H1 (cell line): ENCODE measurements at regions not wholly inside any gene's neighbourhood (a gene's known extent, or its start where the extent isn't known, plus 50 kb on each side); places are given as distances from the start of the nearest gene placed in this dataset.

Source experiments
- CTCF ChIA-PET: fragments of 300-600 bp; sonication (Branson Sonifier 250); formaldehyde crosslinking; loops from one replicate; lab custom pipeline; 2021; ENCODE audit not compliant: partially characterized antibody; lab: Charles Lee
- POLR2A ChIA-PET: fragments of 300-600 bp; sonication (Branson Sonifier 250); formaldehyde crosslinking; loops from one replicate; lab custom pipeline; 2021; ENCODE audit warnings: inconsistent platforms; ENCODE audit not compliant: partially characterized antibody; lab: Charles Lee
- DNase-seq, 2 experiments: peaks; one replicate each; pipeline versions ENCODE4 v3.0.0 to v3.0.0-alpha.2; 2010 to 2022; ENCODE audit warnings: low spot score in 2 of 2, low read depth in 1 of 2, mixed read lengths in 1 of 2
- FAIRE-seq: peaks from 2 replicates; lab custom pipeline; 2011; peaks lifted over from hg19 to GRCh38; lab: Jason Lieb, UNC
- H2AFZ ChIP-seq: 2 replicates; pipeline ENCODE4 v1.8.1; 2012; ENCODE audit warnings: low read length, inconsistent platforms
- H2AK5ac ChIP-seq: 2 replicates; pipeline ENCODE4 v1.6.1; 2013; ENCODE audit warnings: low read depth, low read length
- H2BK120ac ChIP-seq: replicated peaks from 2 replicates; pipeline ENCODE3; 2013; ENCODE audit warnings: low read depth, low read length, inconsistent platforms
- H2BK12ac ChIP-seq: 2 replicates; pipeline ENCODE4 v1.6.1; 2013; ENCODE audit warnings: low read depth, low read length
- H2BK15ac ChIP-seq: 2 replicates; pipeline ENCODE4 v1.6.1; 2013; ENCODE audit warnings: low read length
- H2BK20ac ChIP-seq: 2 replicates; pipeline ENCODE4 v1.6.1; 2013; ENCODE audit warnings: low read length
- H2BK5ac ChIP-seq: 2 replicates; pipeline ENCODE4 v1.6.1; 2013; ENCODE audit warnings: low read depth, low read length
- H3K14ac ChIP-seq: 2 replicates; pipeline ENCODE4 v1.6.1; 2013; ENCODE audit warnings: inconsistent platforms; ENCODE audit not compliant: insufficient read length
- H3K18ac ChIP-seq: 2 replicates; pipeline ENCODE4 v1.6.1; 2013; ENCODE audit warnings: low read length; ENCODE audit errors: extremely low read depth
- H3K23ac ChIP-seq: 2 replicates; pipeline ENCODE4 v1.6.1; 2013; ENCODE audit warnings: inconsistent platforms; ENCODE audit not compliant: insufficient read length
- H3K23me2 ChIP-seq: 2 replicates; pipeline ENCODE4 v1.6.1; 2013; ENCODE audit warnings: low read depth, low read length
- H3K27ac ChIP-seq: 2 replicates; pipeline ENCODE4 v1.6.1; 2011; ENCODE audit warnings: low read depth, low read length, inconsistent platforms
- H3K27me3 ChIP-seq, 4 experiments: replicated peaks in 1 of 4; 1 replicate in 1 of 4; 2 replicates in 3 of 4; pipeline versions ENCODE4 v1.6.1 to v1.8.1; 2011 to 2013; ENCODE audit warnings: low read length in 3 of 4, mild to moderate bottlenecking in 3 of 4, inconsistent platforms in 2 of 4, mixed read lengths in 2 of 4, moderate library complexity in 1 of 4; ENCODE audit not compliant: control insufficient read depth in 3 of 4, insufficient read depth in 3 of 4; ENCODE audit errors: extremely low read depth in 1 of 4
- H3K36me3 ChIP-seq, 4 experiments: 2 replicates each; pipeline versions ENCODE4 v1.6.1 to v1.8.1; 2011 to 2013; ENCODE audit warnings: mild to moderate bottlenecking in 4 of 4, low read length in 3 of 4, moderate library complexity in 2 of 4, control low read depth in 1 of 4, inconsistent platforms in 1 of 4; ENCODE audit not compliant: insufficient read depth in 4 of 4, control insufficient read depth in 2 of 4
- H3K4ac ChIP-seq: replicated peaks from 2 replicates; pipeline ENCODE3; 2013; ENCODE audit warnings: low read length, low read depth, mixed read lengths, inconsistent platforms; ENCODE audit not compliant: insufficient read length
- H3K4me1 ChIP-seq, 4 experiments: replicated peaks in 1 of 4; 1 replicate in 1 of 4; 2 replicates in 3 of 4; pipeline versions ENCODE4 v1.6.1 to v1.8.1; 2011 to 2013; ENCODE audit warnings: low read length in 3 of 4, inconsistent platforms in 2 of 4, mixed read lengths in 1 of 4; ENCODE audit not compliant: insufficient read depth in 4 of 4, control insufficient read depth in 3 of 4
- H3K4me2 ChIP-seq, 2 experiments: 2 replicates each; pipeline versions ENCODE4 v1.6.1 to v1.8.1; 2011 to 2013; ENCODE audit warnings: low read depth in 2 of 2, low read length in 2 of 2, control low read depth in 1 of 2, inconsistent platforms in 1 of 2, mild to moderate bottlenecking in 1 of 2; ENCODE audit not compliant: insufficient read depth in 1 of 2
- H3K4me3 ChIP-seq, 4 experiments: fragments of 200-600, 300-600 bp in 1 of 4; sonication (generic), shearing (Covaris generic), sonication (Bioruptor Twin) in 1 of 4; 2 replicates each; pipeline versions ENCODE4 v1.5.1 to v1.8.1; 2011 to 2016; ENCODE audit warnings: low read length in 4 of 4, low read depth in 3 of 4, control low read depth in 2 of 4, inconsistent platforms in 2 of 4, mild to moderate bottlenecking in 2 of 4, mixed read lengths in 1 of 4, moderate library complexity in 1 of 4; ENCODE audit not compliant: insufficient read depth in 2 of 4; ENCODE audit errors: extremely low read depth in 1 of 4
- H3K56ac ChIP-seq: replicated peaks from 2 replicates; pipeline ENCODE3; 2013; ENCODE audit warnings: low read depth, mild to moderate bottlenecking, mixed read lengths, low read length, inconsistent platforms; ENCODE audit not compliant: insufficient read length
- H3K79me1 ChIP-seq: 2 replicates; pipeline ENCODE4 v1.6.1; 2013; ENCODE audit warnings: low read depth, low read length, control low read depth
- H3K79me2 ChIP-seq, 2 experiments: 2 replicates each; pipeline versions ENCODE4 v1.6.1 to v1.8.1; 2012 to 2013; ENCODE audit warnings: low read length in 2 of 2, mild to moderate bottlenecking in 2 of 2, inconsistent platforms in 1 of 2; ENCODE audit not compliant: insufficient read depth in 2 of 2, control insufficient read depth in 1 of 2
- H3K9ac ChIP-seq, 4 experiments: replicated peaks in 1 of 4; 1 replicate in 1 of 4; 2 replicates in 3 of 4; pipeline versions ENCODE4 v1.6.1 to v1.8.1; 2011 to 2013; ENCODE audit warnings: low read depth in 3 of 4, low read length in 3 of 4, control low read depth in 2 of 4, mild to moderate bottlenecking in 2 of 4, moderate library complexity in 2 of 4, inconsistent platforms in 1 of 4; ENCODE audit errors: extremely low read depth in 1 of 4
- H3K9me3 ChIP-seq, 2 experiments: 2 replicates each; pipeline versions ENCODE4 v1.6.1 to v1.8.1; 2012 to 2013; ENCODE audit warnings: mild to moderate bottlenecking in 2 of 2, moderate library complexity in 2 of 2, control low read depth in 1 of 2, inconsistent platforms in 1 of 2, low read depth in 1 of 2, low read length in 1 of 2, mixed read lengths in 1 of 2; ENCODE audit not compliant: insufficient read depth in 2 of 2
- H4K20me1 ChIP-seq, 2 experiments: replicated peaks in 1 of 2; 2 replicates each; pipeline versions ENCODE3 to v1.8.1; 2011 to 2013; ENCODE audit warnings: inconsistent platforms in 2 of 2, low read length in 2 of 2, mild to moderate bottlenecking in 1 of 2; ENCODE audit not compliant: insufficient read depth in 2 of 2, control insufficient read depth in 1 of 2
- H4K5ac ChIP-seq: 2 replicates; pipeline ENCODE4 v1.6.1; 2013; ENCODE audit warnings: low read length, low read depth, mixed read lengths, inconsistent platforms; ENCODE audit not compliant: insufficient read length
- H4K8ac ChIP-seq: 2 replicates; pipeline ENCODE4 v1.8.0; 2013; ENCODE audit warnings: mild to moderate bottlenecking, moderate library complexity, low read length, inconsistent platforms; ENCODE audit not compliant: insufficient read depth; ENCODE audit errors: extremely low read depth
- H4K91ac ChIP-seq: replicated peaks from 2 replicates; pipeline ENCODE3; 2013; ENCODE audit warnings: low read length, mixed read lengths, inconsistent platforms; ENCODE audit not compliant: insufficient read length
- CREB1 ChIP-seq: IDR thresholded peaks from 2 replicates; pipeline ENCODE4 v1.6.1; 2012; ENCODE audit warnings: inconsistent platforms
- EGR1 ChIP-seq: IDR thresholded peaks from 2 replicates; pipeline ENCODE4 v1.6.1; 2011; ENCODE audit warnings: low read depth, low read length, borderline replicate concordance
- KDM1A ChIP-seq: fragments of 200-600, 300-600 bp; sonication (generic); IDR thresholded peaks from 2 replicates; pipeline ENCODE4 v1.7.1; 2016; ENCODE audit warnings: mild to moderate bottlenecking, low read length, borderline replicate concordance
- KDM4A ChIP-seq: IDR thresholded peaks from one replicate; pipeline ENCODE4 v1.7.1; 2012; ENCODE audit warnings: low read depth, mild to moderate bottlenecking, moderate library complexity, low read length, inconsistent platforms; ENCODE audit not compliant: severe bottlenecking
- RBBP5 ChIP-seq: IDR thresholded peaks from 2 replicates; pipeline ENCODE4 v1.7.1; 2012; ENCODE audit warnings: low read depth, mild to moderate bottlenecking, inconsistent platforms, low read length, moderate library complexity, borderline replicate concordance
- SP1 ChIP-seq: IDR thresholded peaks from 2 replicates; pipeline ENCODE4 v1.6.1; 2011; ENCODE audit warnings: low read depth, low read length
- WGBS, 2 experiments: shearing (Covaris generic) in 1 of 2; methylation state at CpG; one replicate each; pipeline versions ENCODE4 v1.1.6 to v1.1.7; 2013 to 2015; ENCODE audit warnings: low lambda C conversion rate in 2 of 2, mixed read lengths in 2 of 2, inconsistent platforms in 1 of 2, low coverage in 1 of 2, missing lambda C conversion rate in 1 of 2; ENCODE audit not compliant: insufficient replicate concordance in 2 of 2, insufficient coverage in 1 of 2, insufficient read length in 1 of 2; ENCODE audit errors: extremely low coverage in 1 of 2, missing lambda C conversion rate in 1 of 2; 5-methylcytosine and 5-hydroxymethylcytosine counted together

- Histone ChIP-seq H3K27me3 (no peaks in the 10 kb centered on the region), H3K36me3 (no peaks in the 10 kb centered on the region), H3K9ac (no peak overlapping the region), H4K91ac (no peak overlapping the region), H3K9me3 (no peaks in the 10 kb centered on the region), H4K5ac (no peak overlapping the region), H3K56ac (no peak overlapping the region), H2BK120ac (no peak overlapping the region), H3K4me1 (peaks cover 0 to 11% (median 6%) of the 10 kb centered on the region in 4 experiments; a peak in 3 of 7 replicates), H4K20me1 (no peaks in the 10 kb centered on the region), H3K18ac (no peak overlapping the region), H3K4ac (no peak overlapping the region), H2BK20ac (no peak overlapping the region), H2BK5ac (no peak overlapping the region), H2BK12ac (no peak overlapping the region), H4K8ac (no peak overlapping the region), H3K23me2 (no peaks in the 10 kb centered on the region), H2AFZ (no peak overlapping the region), H2AK5ac (no peak overlapping the region), H3K79me2 (no peaks in the 10 kb centered on the region), H3K14ac (no peak overlapping the region), H3K4me3 (no peak overlapping the region), H2BK15ac (no peak overlapping the region), H3K4me2 (no peak overlapping the region), H3K27ac (no peak overlapping the region), H3K79me1 (no peaks in the 10 kb centered on the region), H3K23ac (no peak overlapping the region)
- ChIA-PET POLR2A (no interaction called here), CTCF (no interaction called here)
- FAIRE-seq (no peak), DNase-seq (no peak)
- 87% methylated on average over 11 of the region's 13 CpGs; no CpG with 5 or more reads in 1 of the 2 experiments for WGBS, 2 experiments
- TF ChIP-seq SP1 = no peak
- TF ChIP-seq CREB1 = no peak
- TF ChIP-seq RBBP5 = no peak
- TF ChIP-seq KDM4A = no peak
- no peak for TF ChIP-seq EGR1
- TF ChIP-seq KDM1A = no peak
These were observed 256.0 kb upstream of the RAB6C start for GRCh38 chr2:129723277-129724020.
